Colonic mucosa (tissue), 4 donors: ENCODE measurements at regions not wholly inside any gene's neighbourhood (a gene's known extent, or its start where the extent isn't known, plus 50 kb on each side); places are given as distances from the start of the nearest gene placed in this dataset.

ENCODE experiments used
- DNase-seq: peaks from one replicate; pipeline ENCODE4 v3.0.0-alpha.2; 2020
- H3K27ac ChIP-seq: fragments of 200-600 bp; one replicate; pipeline ENCODE4 v1.8.0; 2021
- H3K27me3 ChIP-seq: fragments of 200-600 bp; one replicate; pipeline ENCODE4 v1.8.0; 2021
- H3K36me3 ChIP-seq: fragments of 200-600 bp; one replicate; pipeline ENCODE4 v1.8.0; 2021
- H3K4me1 ChIP-seq: fragments of 200-600 bp; one replicate; pipeline ENCODE4 v1.8.0; 2021; ENCODE audit warnings: mild to moderate bottlenecking
- H3K4me3 ChIP-seq: fragments of 200-600 bp; one replicate; pipeline ENCODE4 v1.8.0; 2021
- H3K9ac ChIP-seq, 2 donors: one replicate each; pipeline ENCODE4 v1.7.0; 2013; ENCODE audit warnings: control low read depth in 2 of 2, low read depth in 2 of 2, low read length in 2 of 2
- H3K9me3 ChIP-seq: fragments of 200-600 bp; one replicate; pipeline ENCODE4 v1.8.0; 2021
- intact Hi-C: fragments of 100-400 bp; cut with DNase I; formaldehyde crosslinking; loops from one replicate; pipeline ENCODE4 v1.14.1; 2022
- TF ChIP-seq, protein P1 (sequence below): fragments of 200-600 bp; IDR thresholded peaks from one replicate; pipeline ENCODE4 v1.8.0; 2022; ENCODE audit warnings: antibody characterized with exemption, mild to moderate bottlenecking
- donor health status: healthy.
- donor health status: DM: no; HTN: no; CAD: no.
- donor health status: DM: no; HTN: no; CAD: no.

DNA sequence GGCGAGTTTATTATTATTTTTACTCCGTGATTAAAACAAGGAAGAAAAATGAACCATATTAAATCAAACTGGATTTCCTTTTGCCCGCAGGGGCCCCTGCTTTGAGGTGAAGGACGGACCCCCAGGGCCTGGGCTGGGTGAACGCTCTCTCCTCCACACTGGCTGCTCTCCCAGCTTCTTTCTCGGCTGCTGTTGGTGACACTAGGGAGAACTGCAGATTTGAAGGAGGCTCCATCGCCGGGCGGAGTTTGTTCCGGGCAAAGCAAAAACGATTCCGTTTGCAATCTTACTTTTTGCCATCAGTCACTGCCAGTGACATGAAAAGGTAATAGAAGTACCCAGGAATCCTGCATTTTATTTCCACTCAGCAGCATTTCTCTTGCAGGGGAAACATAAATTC lies 221.6 kb upstream of the SDK2 start:
- Histone ChIP-seq H3K9me3 (no peaks in the 10 kb centered on the region), H3K4me1 (peaks cover 5% of the 10 kb centered on the region), H3K27ac (no peak overlapping the region), H3K27me3 (no peaks in the 10 kb centered on the region), H3K9ac (no peak overlapping the region), H3K36me3 (no peaks in the 10 kb centered on the region), H3K4me3 (no peak overlapping the region)
- no peak for DNase-seq
- intact Hi-C loops = no loop called here
- TF ChIP-seq, protein P1, sequence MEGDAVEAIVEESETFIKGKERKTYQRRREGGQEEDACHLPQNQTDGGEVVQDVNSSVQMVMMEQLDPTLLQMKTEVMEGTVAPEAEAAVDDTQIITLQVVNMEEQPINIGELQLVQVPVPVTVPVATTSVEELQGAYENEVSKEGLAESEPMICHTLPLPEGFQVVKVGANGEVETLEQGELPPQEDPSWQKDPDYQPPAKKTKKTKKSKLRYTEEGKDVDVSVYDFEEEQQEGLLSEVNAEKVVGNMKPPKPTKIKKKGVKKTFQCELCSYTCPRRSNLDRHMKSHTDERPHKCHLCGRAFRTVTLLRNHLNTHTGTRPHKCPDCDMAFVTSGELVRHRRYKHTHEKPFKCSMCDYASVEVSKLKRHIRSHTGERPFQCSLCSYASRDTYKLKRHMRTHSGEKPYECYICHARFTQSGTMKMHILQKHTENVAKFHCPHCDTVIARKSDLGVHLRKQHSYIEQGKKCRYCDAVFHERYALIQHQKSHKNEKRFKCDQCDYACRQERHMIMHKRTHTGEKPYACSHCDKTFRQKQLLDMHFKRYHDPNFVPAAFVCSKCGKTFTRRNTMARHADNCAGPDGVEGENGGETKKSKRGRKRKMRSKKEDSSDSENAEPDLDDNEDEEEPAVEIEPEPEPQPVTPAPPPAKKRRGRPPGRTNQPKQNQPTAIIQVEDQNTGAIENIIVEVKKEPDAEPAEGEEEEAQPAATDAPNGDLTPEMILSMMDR = no peak

DNA sequence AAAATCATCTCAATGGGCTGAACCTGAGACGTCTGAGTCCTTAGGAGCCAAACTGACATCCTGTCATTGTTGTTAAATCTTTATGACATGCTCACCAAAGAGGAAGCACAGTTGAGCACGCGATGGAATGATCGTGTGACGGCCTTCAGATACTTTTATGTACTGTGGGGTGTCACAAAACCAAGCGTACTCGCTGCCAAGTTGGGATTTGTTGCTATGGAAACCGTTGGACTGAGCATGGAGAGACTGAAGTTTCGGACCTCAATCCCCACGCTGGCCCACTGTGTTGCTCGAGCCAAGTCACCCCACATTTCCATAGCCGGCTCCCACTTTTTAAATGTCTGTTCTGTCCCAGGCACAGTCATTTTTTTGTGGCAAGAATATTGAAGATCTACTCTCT lies 222.8 kb upstream of the SDK2 start:
- no peak for DNase-seq
- intact Hi-C loops = no loop called here
- H3K9ac ChIP-seq = no peak overlapping the region
- no peaks in the 10 kb centered on the region for H3K9me3 ChIP-seq
- H3K27ac ChIP-seq = no peak overlapping the region
- no peaks in the 10 kb centered on the region for H3K36me3 ChIP-seq
- no peaks in the 10 kb centered on the region for H3K4me1 ChIP-seq
- H3K27me3 ChIP-seq = no peaks in the 10 kb centered on the region
- H3K4me3 ChIP-seq = no peak overlapping the region
- TF ChIP-seq, protein P1 = no peak

DNA sequence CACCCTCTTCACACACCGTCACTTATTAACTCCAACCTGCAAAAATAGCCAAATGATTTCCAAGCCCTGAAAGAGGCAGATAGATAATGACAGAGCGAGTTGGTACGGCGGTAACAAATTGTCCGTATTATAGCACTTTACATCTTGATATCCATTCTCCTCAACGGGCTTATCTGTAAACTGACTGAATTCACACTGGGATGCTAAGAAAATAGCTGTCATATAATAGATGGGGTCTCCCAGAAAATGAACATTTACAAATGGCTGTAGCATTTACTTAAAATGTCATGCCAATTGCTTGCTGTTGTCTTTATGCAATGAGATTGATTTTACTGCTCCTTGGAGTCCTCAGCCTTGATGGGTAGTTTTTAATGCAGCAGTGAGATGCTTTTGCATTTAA lies 225.8 kb upstream of the SDK2 start:
- Histone ChIP-seq H3K4me1 (no peaks in the 10 kb centered on the region), H3K36me3 (no peaks in the 10 kb centered on the region), H3K9me3 (no peaks in the 10 kb centered on the region), H3K4me3 (no peak overlapping the region), H3K9ac (no peak overlapping the region), H3K27me3 (no peaks in the 10 kb centered on the region), H3K27ac (no peak overlapping the region)
- DNase-seq = no peak
- TF ChIP-seq, protein P1 = no peak
- intact Hi-C loops = no loop called here

DNA sequence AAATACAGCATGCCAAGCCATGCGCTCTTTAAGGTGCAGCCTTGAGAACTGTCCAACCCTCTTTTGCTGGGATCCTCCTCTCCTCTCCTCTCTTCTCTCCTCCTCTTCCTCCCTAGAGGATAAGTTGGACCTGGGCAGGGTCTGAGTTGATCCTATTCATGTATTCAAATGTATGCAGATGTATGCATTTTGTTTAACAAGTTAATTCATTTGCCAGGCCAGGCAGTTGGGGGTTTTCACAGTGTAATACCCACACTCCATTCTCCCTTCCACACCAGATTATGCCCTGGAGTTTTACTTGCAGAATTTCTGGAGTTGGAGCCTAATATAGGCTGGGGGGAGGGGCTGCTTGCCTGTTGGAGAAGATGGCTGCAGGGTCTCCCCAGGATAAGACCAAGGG lies 226.2 kb upstream of the SDK2 start:
- Histone ChIP-seq H3K27ac (no peak overlapping the region), H3K4me3 (no peak overlapping the region), H3K4me1 (no peaks in the 10 kb centered on the region), H3K27me3 (no peaks in the 10 kb centered on the region), H3K9me3 (no peaks in the 10 kb centered on the region), H3K9ac (no peak overlapping the region), H3K36me3 (no peaks in the 10 kb centered on the region)
- intact Hi-C loops = no loop called here
- TF ChIP-seq, protein P1 = no peak
- DNase-seq = no peak

DNA sequence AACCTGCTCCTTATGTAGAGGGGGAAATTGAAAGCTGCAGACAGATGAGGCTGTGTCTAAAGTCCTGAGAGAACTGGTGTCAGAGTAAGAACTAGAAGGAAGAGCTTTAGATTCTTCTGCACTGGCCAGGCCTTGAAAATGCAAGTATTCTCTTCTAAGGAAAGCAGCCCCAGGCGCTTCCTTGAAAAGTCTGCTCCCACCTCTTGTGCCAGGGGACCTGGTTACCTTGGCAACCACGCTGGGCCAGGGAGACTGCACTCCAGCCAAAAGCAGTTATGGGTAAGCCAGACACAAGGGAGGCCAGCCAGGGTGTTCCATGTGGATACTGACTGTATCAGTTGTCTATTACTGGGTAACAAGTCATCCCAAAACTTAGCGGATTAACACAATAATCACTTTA lies 228.6 kb upstream of the SDK2 start:
- Histone ChIP-seq H3K9ac (no peak overlapping the region), H3K4me3 (no peak overlapping the region), H3K9me3 (no peaks in the 10 kb centered on the region), H3K36me3 (no peaks in the 10 kb centered on the region), H3K27me3 (no peaks in the 10 kb centered on the region), H3K27ac (no peak overlapping the region), H3K4me1 (no peaks in the 10 kb centered on the region)
- DNase-seq = no peak
- TF ChIP-seq, protein P1 = no peak
- intact Hi-C loops = no loop called here
